Heart left ventricle (tissue), 13 donors: ENCODE measurements at regions not wholly inside any gene's neighbourhood (a gene's known extent, or its start where the extent isn't known, plus 50 kb on each side); places are given as distances from the start of the nearest gene placed in this dataset.

Experiments used
- CTCF ChIP-seq, 12 donors: fragments of 200-600 bp; sonication (generic) in 4 of 12; IDR thresholded peaks; one replicate each; pipeline versions ENCODE4 v1.5.0 to v1.8.0; 2018 to 2022; ENCODE audit warnings: antibody characterized with exemption in 12 of 12, mild to moderate bottlenecking in 5 of 12
- POLR2A ChIP-seq, 2 donors: fragments of 450-650 bp; IDR thresholded peaks; one replicate each; pipeline ENCODE4 v1.6.1; 2017; ENCODE audit warnings: antibody characterized with exemption in 2 of 2, mild to moderate bottlenecking in 2 of 2, moderate library complexity in 2 of 2
- donor health status: ischemic (EF 13 %, LVEDD 7.1; RV severe dilation, severe dysfunction).
- donor health status: DM: no; HTN: yes; CAD: no.
- donor health status: DM: no; HTN: no; CAD: no.
- donor health status: ischemic (EF 25% LVEDD 6.9; RV normal size, moderate dysfunction).
- donor health status: ischemic (EF 25% LVEDD 5.7; RV mildly dilated, moderate dysfunction).
- donor health status: ischemic (EF 35%, LVEDD 5.7; RV mildly dilated, moderate dysfunction).
- donor health status: nonischemic (EF 11% LVEDD 7.7; RV severe dilation, severe dysfunction).
- donor health status: DM: yes; HTN: yes; CAD: no.
- donor health status: PGD.
- donor health status: ischemic (EF 29% LVEDD 5.4; RV normal size, mild dysfunction).
- donor health status: nonischemic (EF 23%, LVEDD 6.1; RV moderate dilation, normal function).

DNA sequence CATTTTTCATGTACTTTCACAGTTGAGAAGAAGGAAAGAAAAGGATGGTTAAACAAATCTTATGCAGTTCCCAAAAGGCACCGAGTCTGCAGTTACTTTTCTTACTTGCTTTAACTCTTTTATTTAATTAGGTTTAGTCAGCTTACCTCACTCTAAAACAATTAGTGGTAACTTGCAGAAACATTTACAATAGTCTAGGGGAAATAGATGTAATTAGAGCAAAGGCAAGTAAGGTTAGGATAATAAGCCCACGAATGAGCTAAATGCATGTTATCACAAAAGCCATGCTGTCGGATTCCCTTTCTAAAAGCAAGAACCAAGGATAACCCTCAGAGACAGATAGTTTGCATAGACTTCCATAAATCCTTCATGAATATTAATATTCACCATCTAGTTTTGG lies 82.0 kb upstream of the VCX2 start:
- TF ChIP-seq CTCF (IDR thresholded peaks at IDR 0.05) (no peak), POLR2A (IDR thresholded peaks at IDR 0.05) (no peak)
